Aorta (tissue), 5 donors: ENCODE measurements at regions not wholly inside any gene's neighbourhood (a gene's known extent, or its start where the extent isn't known, plus 50 kb on each side); places are given as distances from the start of the nearest gene placed in this dataset.
A peak's percentile ranks its signal among the peaks of the same experiment; 100 is the strongest.

Experiments
- ATAC-seq: fragments of 200-7000 bp; cut with Tn5 transposase; one replicate; pipeline ENCODE4 v1.9.1; 2022; ENCODE audit warnings: moderate library complexity; ENCODE audit not compliant: low FRiP score
- DNase-seq, 2 donors: peaks; one replicate each; pipeline ENCODE4 v3.0.0-alpha.2; 2020
- H3K27ac ChIP-seq, 2 donors: one replicate each; pipeline ENCODE4 v1.5.1; 2013; ENCODE audit warnings: low read length in 2 of 2, mild to moderate bottlenecking in 2 of 2, moderate library complexity in 2 of 2, control low read depth in 1 of 2, inconsistent platforms in 1 of 2, low read depth in 1 of 2
- H3K27me3 ChIP-seq, 2 donors: one replicate each; pipeline ENCODE4 v1.6.1; 2013; ENCODE audit warnings: control low read depth in 1 of 2, low read length in 1 of 2, mild to moderate bottlenecking in 1 of 2, moderate library complexity in 1 of 2; ENCODE audit not compliant: insufficient read depth in 2 of 2, control insufficient read depth in 1 of 2
- H3K36me3 ChIP-seq, 2 donors: one replicate each; pipeline ENCODE4 v1.6.1; 2013; ENCODE audit warnings: control low read depth in 1 of 2, low read length in 1 of 2, mild to moderate bottlenecking in 1 of 2; ENCODE audit not compliant: insufficient read depth in 2 of 2, control insufficient read depth in 1 of 2
- H3K4me1 ChIP-seq, 2 donors: one replicate each; pipeline ENCODE4 v1.6.1; 2013; ENCODE audit warnings: low read length in 2 of 2, control low read depth in 1 of 2, mild to moderate bottlenecking in 1 of 2, moderate library complexity in 1 of 2; ENCODE audit not compliant: insufficient read depth in 2 of 2, control insufficient read depth in 1 of 2
- H3K4me3 ChIP-seq, 2 donors: one replicate each; pipeline ENCODE4 v1.5.1; 2013; ENCODE audit warnings: low read length in 2 of 2, control low read depth in 1 of 2, mild to moderate bottlenecking in 1 of 2
- H3K9me3 ChIP-seq: one replicate; pipeline ENCODE4 v1.6.1; 2013; ENCODE audit warnings: mild to moderate bottlenecking, low read length; ENCODE audit not compliant: control insufficient read depth
- WGBS, 2 donors: extraction: QIAGEN DNeasy Blood & Tissue Kit; methylation state at CpG; one replicate each; pipeline ENCODE4 v1.1.7; 2013; 5-methylcytosine and 5-hydroxymethylcytosine counted together
- intact Hi-C, 2 donors: fragments of 100-400 bp; cut with DNase I; formaldehyde crosslinking; loops; one replicate each; pipeline versions ENCODE4 v1.14.2 to v1.15.0; 2022
- donor health status: healthy with polysubstance abuse.
- donor health status: Bipolar disorder and iron deficiency.
- donor health status: DM: no; HTN: no; CAD: no.
- donor health status: DM: no; HTN: no; CAD: no.
- donor health status: DM: yes; HTN: yes; CAD: no.

- intact Hi-C loops: no loop called here
- H3K4me3 ChIP-seq: no peak overlapping the region
- H3K27me3 ChIP-seq: no peaks in the 10 kb centered on the region
- no peaks in the 10 kb centered on the region for H3K36me3 ChIP-seq
- no peaks in the 10 kb centered on the region for H3K4me1 ChIP-seq
- H3K9me3 ChIP-seq: no peaks in the 10 kb centered on the region
- no peak for DNase-seq
- ATAC-seq: no peak
- 63 to 70% methylated on average over 1 of the region's 1 CpG for WGBS, 2 donors
- H3K27ac ChIP-seq: no peak overlapping the region
Observed at GRCh38 chr10:88023676-88024075, 160.3 kb downstream of the PTEN start.

GRCh38 chr10:88026031-88026430 lies 162.6 kb downstream of the PTEN start:
- Histone ChIP-seq H3K27ac (no peak overlapping the region), H3K27me3 (no peaks in the 10 kb centered on the region), H3K4me3 (no peak overlapping the region), H3K4me1 (no peaks in the 10 kb centered on the region), H3K36me3 (no peaks in the 10 kb centered on the region), H3K9me3 (no peaks in the 10 kb centered on the region)
- 95 to 97% methylated on average over 3 of the region's 3 CpGs for WGBS, 2 donors
- intact Hi-C loops: no loop called here
- ATAC-seq: no peak
- no peak for DNase-seq

- H3K4me1 ChIP-seq: no peaks in the 10 kb centered on the region
- no peaks in the 10 kb centered on the region for H3K36me3 ChIP-seq
- no peak overlapping the region for H3K4me3 ChIP-seq
- DNase-seq (peak in 1 of 2 donors; percentile 56), ATAC-seq (peak; percentile 66)
- intact Hi-C loops: no loop called here
- WGBS, 2 donors: 68 to 93% methylated on average over 4 of the region's 4 CpGs
- H3K9me3 ChIP-seq: no peaks in the 10 kb centered on the region
- H3K27ac ChIP-seq: no peak overlapping the region
- H3K27me3 ChIP-seq: no peaks in the 10 kb centered on the region
Observed at GRCh38 chr10:88027570-88027969, 164.1 kb downstream of the PTEN start.

GRCh38 chr10:88028072-88028471 lies 164.6 kb downstream of the PTEN start:
- 89 to 100% methylated on average over 1 of the region's 1 CpG for WGBS, 2 donors

GRCh38 chr10:88028654-88029053 lies 165.2 kb downstream of the PTEN start:
- Histone ChIP-seq H3K27me3 (no peaks in the 10 kb centered on the region), H3K4me1 (no peaks in the 10 kb centered on the region), H3K36me3 (no peaks in the 10 kb centered on the region), H3K4me3 (no peak overlapping the region), H3K27ac (no peak overlapping the region), H3K9me3 (no peaks in the 10 kb centered on the region)
- no peak for DNase-seq
- intact Hi-C loops: no loop called here
- 83 to 89% methylated on average over 1 of the region's 1 CpG for WGBS, 2 donors
- no peak for ATAC-seq

More at GRCh38 chr10:88028072-88028471, 164.6 kb downstream of the PTEN start:
- H3K4me3 ChIP-seq: no peak overlapping the region
- H3K9me3 ChIP-seq: no peaks in the 10 kb centered on the region
- no peaks in the 10 kb centered on the region for H3K36me3 ChIP-seq
- ATAC-seq: no peak
- no peak overlapping the region for H3K27ac ChIP-seq
- intact Hi-C loops: no loop called here
- no peak for DNase-seq
- no peaks in the 10 kb centered on the region for H3K27me3 ChIP-seq
- H3K4me1 ChIP-seq: no peaks in the 10 kb centered on the region

GRCh38 chr10:88032566-88032965 lies 169.1 kb downstream of the PTEN start:
- H3K27ac ChIP-seq: no peak overlapping the region
- no peaks in the 10 kb centered on the region for H3K4me1 ChIP-seq
- H3K36me3 ChIP-seq: no peaks in the 10 kb centered on the region
- ATAC-seq (no peak), DNase-seq (no peak)
- no peak overlapping the region for H3K4me3 ChIP-seq
- H3K9me3 ChIP-seq: no peaks in the 10 kb centered on the region
- no peaks in the 10 kb centered on the region for H3K27me3 ChIP-seq
- intact Hi-C loops: no loop called here
- 56 to 61% methylated on average over 1 of the region's 1 CpG for WGBS, 2 donors

- no peak for DNase-seq
- no peak for ATAC-seq
Observed at GRCh38 chr10:88033385-88033784, 170.0 kb downstream of the PTEN start.

GRCh38 chr10:88033793-88034192 lies 170.4 kb downstream of the PTEN start:
- Histone ChIP-seq H3K27ac (no peak overlapping the region), H3K36me3 (no peaks in the 10 kb centered on the region), H3K4me1 (no peaks in the 10 kb centered on the region), H3K4me3 (no peak overlapping the region), H3K27me3 (no peaks in the 10 kb centered on the region), H3K9me3 (no peaks in the 10 kb centered on the region)
- WGBS, 2 donors: 92 to 95% methylated on average over 4 of the region's 4 CpGs
- ATAC-seq (no peak), DNase-seq (no peak)
- intact Hi-C loops: no loop called here

More at GRCh38 chr10:88033385-88033784, 170.0 kb downstream of the PTEN start:
- Histone ChIP-seq H3K27me3 (no peaks in the 10 kb centered on the region), H3K4me1 (no peaks in the 10 kb centered on the region), H3K36me3 (no peaks in the 10 kb centered on the region), H3K27ac (no peak overlapping the region), H3K4me3 (no peak overlapping the region), H3K9me3 (no peaks in the 10 kb centered on the region)
- WGBS, 2 donors: 92 to 94% methylated on average over 3 of the region's 3 CpGs
- intact Hi-C loops: no loop called here

GRCh38 chr10:88036126-88036525 lies 172.7 kb downstream of the PTEN start:
- Histone ChIP-seq H3K27ac (no peak overlapping the region), H3K27me3 (no peaks in the 10 kb centered on the region), H3K9me3 (no peaks in the 10 kb centered on the region), H3K4me1 (peaks cover 0 to 5% of the 10 kb centered on the region in 2 donors), H3K36me3 (no peaks in the 10 kb centered on the region), H3K4me3 (no peak overlapping the region)
- no peak for DNase-seq
- ATAC-seq: no peak
- 68 to 97% methylated on average over 4 of the region's 4 CpGs for WGBS, 2 donors
- intact Hi-C loops: no loop called here
